ENCODE measurements at regions not wholly inside any gene's neighbourhood (a gene's known extent, or its start where the extent isn't known, plus 50 kb on each side); places are given as distances from the start of the nearest gene placed in this dataset.

GRCh38 chr7:46230298-46230989 is 309.4 kb upstream of the IGFBP3 start:
- H2BK120ac ChIP-seq (replicated peaks; ENCODE audit: low read depth, low read length) = no peak overlapping the region
- no peak overlapping the region for H2BK12ac ChIP-seq (ENCODE audit: low read depth, low read length)
- no peak overlapping the region for H3K23ac ChIP-seq (ENCODE audit: insufficient read length)
- no peaks in the 10 kb centered on the region for H3K36me3 ChIP-seq (ENCODE audit: control insufficient read depth in 2 of 4, insufficient read depth in 4 of 4, low read length in 3 of 4)
- no peaks in the 10 kb centered on the region for H3K27me3 ChIP-seq (replicated peaks in 1 of 4; ENCODE audit: control insufficient read depth in 3 of 4, extremely low read depth in 1 of 4, insufficient read depth in 3 of 4, low read length in 3 of 4)
- no peaks in the 10 kb centered on the region for H4K20me1 ChIP-seq (replicated peaks in 1 of 2; ENCODE audit: control insufficient read depth in 1 of 2, insufficient read depth in 2 of 2, low read length in 2 of 2)
- no peak overlapping the region for H4K5ac ChIP-seq (ENCODE audit: insufficient read length, low read depth, low read length)
- no peak overlapping the region for H3K4ac ChIP-seq (replicated peaks; ENCODE audit: insufficient read length, low read depth, low read length)
- no peak overlapping the region for H2AFZ ChIP-seq (ENCODE audit: low read length)
- H2BK5ac ChIP-seq (ENCODE audit: low read depth, low read length) = no peak overlapping the region
- no peak overlapping the region for H4K91ac ChIP-seq (replicated peaks; ENCODE audit: insufficient read length, low read length)
- no peak overlapping the region for H3K18ac ChIP-seq (ENCODE audit: extremely low read depth, low read length)
- ChIA-PET CTCF (ENCODE audit: partially characterized antibody) (interaction anchor here (0.6 kb wide), 1 partner anchor 965 kb away, joined by 3 read pairs; no protein-coding TSS in a partner anchor), POLR2A (ENCODE audit: partially characterized antibody) (no interaction called here)
- H3K9ac ChIP-seq (replicated peaks in 1 of 4; ENCODE audit: extremely low read depth in 1 of 4, low read depth in 3 of 4, low read length in 3 of 4) = no peak overlapping the region
- H3K79me1 ChIP-seq (ENCODE audit: low read depth, low read length) = no peaks in the 10 kb centered on the region
- no peak for TF ChIP-seq KDM5A (IDR thresholded peaks at IDR 0.05; ENCODE audit: low read length)
- no peak overlapping the region for H2AK5ac ChIP-seq (ENCODE audit: low read depth, low read length)
- no peaks in the 10 kb centered on the region for H3K23me2 ChIP-seq (ENCODE audit: low read depth, low read length)
- no peak overlapping the region for H3K56ac ChIP-seq (replicated peaks; ENCODE audit: insufficient read length, low read depth, low read length)
- no peak for FAIRE-seq
- no peak overlapping the region for H3K14ac ChIP-seq (ENCODE audit: insufficient read length)
- H3K79me2 ChIP-seq (ENCODE audit: control insufficient read depth in 1 of 2, insufficient read depth in 2 of 2, low read length in 2 of 2) = no peaks in the 10 kb centered on the region
- WGBS, 2 experiments (ENCODE audit: extremely low coverage in 1 of 2, insufficient coverage in 1 of 2, insufficient read length in 1 of 2, insufficient replicate concordance in 2 of 2, low coverage in 1 of 2, low lambda C conversion rate in 2 of 2, missing lambda C conversion rate in 1 of 2) = 53% methylated on average over 3 of the region's 3 CpGs; no CpG with 5 or more reads in 1 of the 2 experiments
- H3K27ac ChIP-seq (ENCODE audit: low read depth, low read length) = no peak overlapping the region
- no peaks in the 10 kb centered on the region for H3K9me3 ChIP-seq (ENCODE audit: insufficient read depth in 2 of 2, low read depth in 1 of 2, low read length in 1 of 2)
- no peak overlapping the region for H4K8ac ChIP-seq (ENCODE audit: extremely low read depth, insufficient read depth, low read length)
- no peak overlapping the region for H3K4me2 ChIP-seq (ENCODE audit: insufficient read depth in 1 of 2, low read depth in 2 of 2, low read length in 2 of 2)
- H2BK20ac ChIP-seq (ENCODE audit: low read length) = no peak overlapping the region
- no peak overlapping the region for H3K4me3 ChIP-seq (ENCODE audit: extremely low read depth in 1 of 4, insufficient read depth in 2 of 4, low read depth in 3 of 4, low read length in 4 of 4)
- no peak for DNase-seq (ENCODE audit: low read depth in 1 of 2, low spot score in 2 of 2)
- no peaks in the 10 kb centered on the region for H3K4me1 ChIP-seq (replicated peaks in 1 of 4; ENCODE audit: control insufficient read depth in 3 of 4, insufficient read depth in 4 of 4, low read length in 3 of 4)
- H2BK15ac ChIP-seq (ENCODE audit: low read length) = no peak overlapping the region

Measured in H1 (cell line).